ENCODE measurements at regions not wholly inside any gene's neighbourhood (a gene's known extent, or its start where the extent isn't known, plus 50 kb on each side); places are given as distances from the start of the nearest gene placed in this dataset. TPM values are rescaled to one million over a fixed set of nuclear protein-coding genes. Genes with fewer than 3 reads are reported as not detected.
A peak's percentile ranks its signal among the peaks of the same experiment; 100 is the strongest.
"Not testable (repeated sequence)": the region's sequence is repeated elsewhere in the genome, so short reads cannot be mapped to it uniquely, and the experiment has no call there.

GRCh38 chr2:131844044-131844443, 316.4 kb downstream of the CCDC74A start:
- not testable (repeated sequence) for DNase-seq (ENCODE audit: low read depth in 2 of 3, low spot score in 2 of 3)

- not testable (repeated sequence) for DNase-seq (ENCODE audit: low read depth in 2 of 3, low spot score in 2 of 3)
Measured at GRCh38 chr2:131856202-131856601, 305.6 kb downstream of the ANKRD30BL start.

GRCh38 chr2:131858197-131858596, 303.6 kb downstream of the ANKRD30BL start:
- DNase-seq (ENCODE audit: low read depth in 2 of 3, low spot score in 2 of 3), result peak in 1 of 3 donors; percentile 12

Small RNA genes in the stretch of these regions (small RNA-seq; reads per million reads assigned to genes)
- gene RNU6-617P, result not detected

Data from hematopoietic multipotent progenitor cell (in vitro differentiated cells).